GM12878 (cell line): ENCODE measurements at regions not wholly inside any gene's neighbourhood (a gene's known extent, or its start where the extent isn't known, plus 50 kb on each side); places are given as distances from the start of the nearest gene placed in this dataset.

Source experiments
- ATAC-seq: fragments of 200-7000 bp; cut with Tn5 transposase; 3 replicates; pipeline ENCODE4 v1.9.1; 2020; ENCODE audit warnings: mild to moderate bottlenecking, moderate library complexity
- BruUV-seq: library from RNA; stranded (reverse); fragments of 400-500 nt; replicated peaks from 2 replicates; lab custom pipeline; 2021; lab: Mats Ljungman, UMichigan
- CTCF ChIA-PET: fragments of 300-600 bp; sonication (Branson Sonifier 250); formaldehyde crosslinking; extraction: SDS; loops from one replicate; lab custom pipeline; 2021; ENCODE audit warnings: inconsistent platforms; lab: Yijun Ruan, JAX
- POLR2A ChIA-PET: fragments of 350-600 bp; formaldehyde crosslinking; extraction: SDS; loops from one replicate; lab custom pipeline; 2021; ENCODE audit warnings: inconsistent platforms; lab: Charles Lee
- RAD21 ChIA-PET: fragments of 300-600 bp; sonication (Branson Sonifier 250); formaldehyde crosslinking; loops from one replicate; lab custom pipeline; 2023; ENCODE audit warnings: antibody characterized with exemption; ENCODE audit not compliant: unreplicated experiment; lab: Charles Lee
- SMC1A ChIA-PET: fragments of 300-600 bp; sonication (Branson Sonifier 250); formaldehyde crosslinking; loops from one replicate; lab custom pipeline; 2023; ENCODE audit not compliant: unreplicated experiment, uncharacterized antibody; lab: Charles Lee
- DNase-seq: peaks from one replicate; pipeline ENCODE4 v3.0.0-alpha.2; 2011; ENCODE audit warnings: low read depth, low spot score
- FAIRE-seq: peaks from 3 replicates; lab custom pipeline; 2011; peaks lifted over from hg19 to GRCh38; lab: Jason Lieb, UNC
- H2AFZ ChIP-seq: 2 replicates; pipeline ENCODE4 v1.6.0; 2011; ENCODE audit warnings: low read depth, low read length, control low read depth; ENCODE audit not compliant: control insufficient read depth
- H3K27ac ChIP-seq: 2 replicates; pipeline ENCODE4 v1.5.1; 2011; ENCODE audit warnings: control low read depth; ENCODE audit not compliant: control insufficient read depth, insufficient read depth
- H3K27me3 ChIP-seq, 2 experiments: replicated peaks in 1 of 2; 2 replicates each; pipeline versions ENCODE4 v1.6.0 to v1.6.1; 2011; ENCODE audit warnings: low read length in 1 of 2; ENCODE audit not compliant: control insufficient read depth in 2 of 2, insufficient read depth in 2 of 2
- H3K36me3 ChIP-seq, 2 experiments: 2 replicates each; pipeline ENCODE4 v1.5.1; 2011; ENCODE audit warnings: low read length in 1 of 2; ENCODE audit not compliant: control insufficient read depth in 2 of 2, insufficient read depth in 2 of 2
- H3K4me1 ChIP-seq: 2 replicates; pipeline ENCODE4 v1.6.1; 2011; ENCODE audit warnings: mild to moderate bottlenecking, low read length, moderate library complexity, mixed read lengths; ENCODE audit not compliant: control insufficient read depth, insufficient read depth
- H3K4me2 ChIP-seq: 2 replicates; pipeline ENCODE4 v1.6.0; 2011; ENCODE audit warnings: control low read depth; ENCODE audit not compliant: control insufficient read depth, insufficient read depth
- H3K4me3 ChIP-seq: fragments of 200-600 bp; sonication (generic); 2 replicates; pipeline ENCODE4 v1.5.1; 2016
- H3K79me2 ChIP-seq: 2 replicates; pipeline ENCODE4 v1.6.0; 2011; ENCODE audit warnings: low read length; ENCODE audit not compliant: control insufficient read depth, insufficient read depth
- H3K9ac ChIP-seq: 2 replicates; pipeline ENCODE4 v1.8.0; 2011; ENCODE audit warnings: low read length, control low read depth, mixed read lengths; ENCODE audit not compliant: control insufficient read depth, insufficient read depth
- H3K9me3 ChIP-seq: replicated peaks from 3 replicates; pipeline ENCODE4 v1.5.1; 2011; ENCODE audit warnings: mild to moderate bottlenecking, low read length; ENCODE audit not compliant: control insufficient read depth, insufficient read depth
- H4K20me1 ChIP-seq: 2 replicates; pipeline ENCODE4 v1.6.0; 2011; ENCODE audit not compliant: control insufficient read depth, insufficient read depth
- BACH1 ChIP-seq: fragments of 450-650 bp; IDR thresholded peaks from 2 replicates; pipeline ENCODE4 v1.6.1; 2017; ENCODE audit warnings: mild to moderate bottlenecking, borderline replicate concordance
- CEBPZ ChIP-seq: fragments of 150-350 bp; IDR thresholded peaks from 2 replicates; pipeline ENCODE4 v1.6.1; 2016; ENCODE audit warnings: low read depth, low read length
- CREM ChIP-seq: IDR thresholded peaks from 2 replicates; pipeline ENCODE4 v1.6.1; 2014; ENCODE audit warnings: antibody characterized with exemption, low read depth
- FOXM1 ChIP-seq: IDR thresholded peaks from 2 replicates; pipeline ENCODE4 v1.6.1; 2012; ENCODE audit warnings: low read depth, mild to moderate bottlenecking, inconsistent platforms, low read length, moderate library complexity
- GATAD2B ChIP-seq: fragments of 450-650 bp; conservative IDR thresholded peaks from 2 replicates; pipeline ENCODE4 v1.6.1; 2017; ENCODE audit warnings: low read depth, mild to moderate bottlenecking, moderate library complexity
- MAX ChIP-seq: IDR thresholded peaks from 2 replicates; pipeline ENCODE4 v1.6.1; 2012; ENCODE audit warnings: low read depth, low read length, improper control_type of control experiment
- MXI1 ChIP-seq: fragments of 150-350 bp; IDR thresholded peaks from 2 replicates; pipeline ENCODE4 v1.6.1; 2011; ENCODE audit warnings: low read depth, mild to moderate bottlenecking, inconsistent platforms, low read length, improper control_type of control experiment
- POLR2AphosphoS2 ChIP-seq: IDR thresholded peaks from 2 replicates; pipeline ENCODE4 v1.6.1; 2011; ENCODE audit warnings: low read depth, mild to moderate bottlenecking, low read length, improper control_type of control experiment, moderate library complexity
- STAT1 ChIP-seq: fragments of 450-650 bp; conservative IDR thresholded peaks from 2 replicates; pipeline ENCODE4 v1.6.1; 2014; ENCODE audit warnings: antibody characterized with exemption, mild to moderate bottlenecking
- TAF1 ChIP-seq: IDR thresholded peaks from 2 replicates; pipeline ENCODE4 v1.6.1; 2011; ENCODE audit warnings: mild to moderate bottlenecking, low read depth, low read length, borderline replicate concordance
- ZBED1 ChIP-seq: IDR thresholded peaks from 2 replicates; pipeline ENCODE4 v1.6.1; 2016; ENCODE audit warnings: borderline replicate concordance
- ZNF207 ChIP-seq: fragments of 450-650 bp; IDR thresholded peaks from 2 replicates; pipeline ENCODE4 v1.6.1; 2014; ENCODE audit warnings: antibody characterized with exemption, mild to moderate bottlenecking, borderline replicate concordance
- WGBS: methylation state at CpG from one replicate; pipeline ENCODE4 v1.1.6; 2016; ENCODE audit warnings: low lambda C conversion rate; ENCODE audit not compliant: insufficient replicate concordance, insufficient coverage; ENCODE audit errors: missing lambda C conversion rate; 5-methylcytosine and 5-hydroxymethylcytosine counted together
- in situ Hi-C: fragments of 300-500 bp; cut with MboI; formaldehyde crosslinking; loops from 9 replicates; pipeline ENCODE4 v1.14.3; 2018; ENCODE audit warnings: mixed read lengths
- intact Hi-C: fragments of 100-400 bp; cut with micrococcal nuclease; formaldehyde crosslinking; loops from one replicate; pipeline ENCODE4 v1.14.2; 2022; ENCODE audit not compliant: unreplicated experiment

GRCh38 chr9:19992556-19992955, 203.7 kb upstream of the SLC24A2 start:
- POLR2A ChIA-PET: no interaction called here
- CTCF ChIA-PET: no interaction called here
- DNase-seq (no peak), ATAC-seq (no peak), FAIRE-seq (no peak)
- no TSS peak for BruUV-seq
- Histone ChIP-seq H2AFZ (no peak overlapping the region), H3K4me2 (no peak overlapping the region), H3K27ac (no peak overlapping the region), H3K4me3 (no peak overlapping the region), H3K9ac (no peak overlapping the region), H3K9me3 (no peaks in the 10 kb centered on the region), H3K36me3 (no peaks in the 10 kb centered on the region), H4K20me1 (no peaks in the 10 kb centered on the region), H3K4me1 (no peaks in the 10 kb centered on the region; the same call in 1 of the 2 replicates), H3K79me2 (no peaks in the 10 kb centered on the region), H3K27me3 (no peaks in the 10 kb centered on the region)
- in situ Hi-C loops (no loop called here), intact Hi-C loops (no loop called here)
- SMC1A ChIA-PET: interaction anchor here (1.0 kb wide), 1 partner anchor 8 kb away, joined by 3 read pairs; no protein-coding TSS in a partner anchor
- RAD21 ChIA-PET: no interaction called here
- WGBS: 2% methylated on average over 2 of the region's 2 CpGs
- no peak for TF ChIP-seq ZBED1
- TF ChIP-seq MXI1: no peak
- no peak for TF ChIP-seq ZNF207
- TF ChIP-seq GATAD2B: no peak
- no peak for TF ChIP-seq BACH1
- TF ChIP-seq MAX: no peak
- TF ChIP-seq FOXM1: no peak
- no peak for TF ChIP-seq POLR2AphosphoS2
- no peak for TF ChIP-seq STAT1
- TF ChIP-seq TAF1: no peak
- no peak for TF ChIP-seq CREM
- no peak for TF ChIP-seq CEBPZ
